ENCODE measurements at regions not wholly inside any gene's neighbourhood (a gene's known extent, or its start where the extent isn't known, plus 50 kb on each side); places are given as distances from the start of the nearest gene placed in this dataset.

DNA sequence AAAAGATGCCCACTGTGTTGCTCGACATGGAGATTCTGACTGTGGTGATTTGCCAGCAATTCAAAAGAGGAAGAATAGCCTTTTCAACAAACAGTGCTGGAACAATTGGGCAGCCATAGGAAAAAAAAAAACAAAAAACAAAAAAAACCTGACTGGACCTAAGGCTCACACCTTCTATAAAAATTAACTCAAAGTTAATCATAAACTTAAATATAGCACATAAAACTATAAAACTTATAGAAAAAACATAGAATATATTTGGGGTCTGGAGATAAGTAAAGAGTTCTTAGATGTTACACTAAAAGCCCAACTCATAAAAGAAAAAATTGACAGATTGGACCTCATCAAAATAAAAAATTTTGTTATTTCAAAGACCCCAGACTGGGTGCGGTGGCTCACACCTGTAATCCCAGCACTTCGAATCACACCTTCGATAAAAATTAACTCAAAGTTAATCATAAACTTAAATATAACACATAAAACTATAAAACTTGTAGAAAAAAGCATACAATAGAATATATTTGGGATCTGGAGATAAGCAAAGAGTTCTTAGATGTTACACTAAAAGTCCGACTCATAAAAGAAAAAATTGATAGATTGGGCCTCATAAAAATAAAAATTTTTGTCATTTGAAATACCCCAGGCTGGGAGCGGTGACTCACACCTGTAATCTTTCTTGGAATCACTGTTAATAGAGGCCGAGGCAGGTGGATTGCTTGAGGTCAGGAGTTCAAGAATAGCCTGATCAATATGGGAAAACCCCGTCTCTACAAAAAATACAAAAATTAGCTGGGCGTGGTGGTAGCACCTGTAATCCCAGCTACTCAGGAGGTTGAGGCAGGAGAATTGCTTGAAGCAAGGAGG is 115.6 kb upstream of the FAM83B start:
- Mint-ChIP-seq H3K27ac (no peak overlapping the region), H3K9me3 (peaks cover 2 to 24% (median 10%) of the 10 kb centered on the region in 11 donors), H3K4me1 (no peaks in the 10 kb centered on the region), H3K27me3 (no peaks in the 10 kb centered on the region), H3K36me3 (no peaks in the 10 kb centered on the region), H3K4me3 (no peak overlapping the region)
- H3K4me1 ChIP-seq (ENCODE audit: control insufficient read depth in 2 of 2, insufficient read depth in 2 of 2, low read length in 2 of 2) = no peaks in the 10 kb centered on the region
- no peaks in the 10 kb centered on the region for H3K27me3 ChIP-seq (ENCODE audit: control insufficient read depth in 2 of 2, insufficient read depth in 2 of 2, low read length in 2 of 2)
- POLR2A ChIA-PET = no interaction called here
- DNase-seq (no peak), ATAC-seq (no peak)
- H3K36me3 ChIP-seq (ENCODE audit: control insufficient read depth in 2 of 3, insufficient read depth in 3 of 3, low read length in 3 of 3) = no peaks in the 10 kb centered on the region
- no peak overlapping the region for H3K27ac ChIP-seq (ENCODE audit: low read depth, low read length)
- CTCF ChIA-PET = interaction anchor here (1.5 kb wide), 1 partner anchor 14 kb away, joined by 3 read pairs; no protein-coding TSS in a partner anchor
- H3K4me3 ChIP-seq (ENCODE audit: low read length) = no peak overlapping the region
- no peaks in the 10 kb centered on the region for H3K9me3 ChIP-seq (ENCODE audit: control insufficient read depth in 2 of 3, low read length in 3 of 3)
- intact Hi-C loops (cut with micrococcal nuclease) = no loop called here

DNA sequence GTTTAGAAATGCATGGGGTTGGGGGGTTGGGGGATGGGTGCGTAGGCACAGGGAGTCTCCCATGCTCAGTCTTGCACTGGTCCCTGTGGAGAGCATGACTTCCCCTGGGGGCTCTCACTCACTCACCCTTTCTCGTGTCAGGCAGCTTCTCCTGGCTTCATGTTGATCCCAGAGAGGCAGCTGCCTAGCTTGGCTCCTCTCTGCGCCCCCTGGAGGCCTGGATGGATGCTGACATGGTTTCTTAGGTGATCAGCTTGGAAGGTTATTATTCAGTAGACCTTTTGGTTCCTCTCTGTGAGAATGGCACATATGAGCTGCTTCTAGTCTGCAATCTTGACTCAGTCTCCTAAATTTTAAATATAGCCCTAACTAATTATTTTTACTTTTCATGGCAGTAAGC is 109.3 kb upstream of the FAM83B start:
- ChIA-PET POLR2A (no interaction called here), CTCF (no interaction called here)
- H3K36me3 Mint-ChIP-seq = no peaks in the 10 kb centered on the region
- no peak overlapping the region for H3K4me3 Mint-ChIP-seq
- H3K27ac Mint-ChIP-seq = no peak overlapping the region
- no peak overlapping the region for H3K27ac ChIP-seq (ENCODE audit: low read depth, low read length)
- intact Hi-C loops (cut with micrococcal nuclease) = no loop called here
- peaks cover 0 to 7% (median 0%) of the 10 kb centered on the region in 3 experiments for H3K9me3 ChIP-seq (ENCODE audit: control insufficient read depth in 2 of 3, low read length in 3 of 3)
- no peaks in the 10 kb centered on the region for H3K4me1 Mint-ChIP-seq
- H3K27me3 Mint-ChIP-seq = no peaks in the 10 kb centered on the region
- no peaks in the 10 kb centered on the region for H3K27me3 ChIP-seq (ENCODE audit: control insufficient read depth in 2 of 2, insufficient read depth in 2 of 2, low read length in 2 of 2)
- ATAC-seq (no peak), DNase-seq (no peak)
- H3K36me3 ChIP-seq (ENCODE audit: control insufficient read depth in 2 of 3, insufficient read depth in 3 of 3, low read length in 3 of 3) = no peaks in the 10 kb centered on the region
- H3K4me1 ChIP-seq (ENCODE audit: control insufficient read depth in 2 of 2, insufficient read depth in 2 of 2, low read length in 2 of 2) = no peaks in the 10 kb centered on the region
- H3K9me3 Mint-ChIP-seq = peaks cover 2 to 31% (median 13%) of the 10 kb centered on the region in 11 donors
- no peak overlapping the region for H3K4me3 ChIP-seq (ENCODE audit: low read length)

DNA sequence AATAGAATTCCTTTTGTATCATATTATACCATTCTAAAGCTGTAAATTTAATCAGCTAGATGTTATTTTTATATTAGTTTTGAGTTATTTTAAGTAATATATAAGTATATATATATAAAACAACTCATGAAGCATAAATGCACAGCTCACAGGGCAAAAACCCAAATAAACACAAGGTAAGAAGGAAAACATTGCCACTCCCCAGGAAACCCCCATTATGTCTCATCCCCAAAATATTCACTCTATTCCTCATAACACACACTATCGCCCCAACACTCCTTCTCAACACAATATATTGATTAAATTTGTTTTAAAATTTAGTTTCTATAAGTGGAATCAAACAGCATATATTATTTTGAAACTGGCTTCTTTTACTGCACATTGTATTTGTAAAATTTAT is 98.6 kb upstream of the FAM83B start:
- no peaks in the 10 kb centered on the region for H3K4me1 ChIP-seq (ENCODE audit: control insufficient read depth in 2 of 2, insufficient read depth in 2 of 2, low read length in 2 of 2)
- H3K4me1 Mint-ChIP-seq = no peaks in the 10 kb centered on the region
- no peaks in the 10 kb centered on the region for H3K36me3 Mint-ChIP-seq
- no peak overlapping the region for H3K27ac ChIP-seq (ENCODE audit: low read depth, low read length)
- H3K27me3 Mint-ChIP-seq = no peaks in the 10 kb centered on the region
- H3K27ac Mint-ChIP-seq = no peak overlapping the region
- peaks cover 0 to 14% (median 0%) of the 10 kb centered on the region in 3 experiments for H3K9me3 ChIP-seq (ENCODE audit: control insufficient read depth in 2 of 3, low read length in 3 of 3)
- DNase-seq (no peak), ATAC-seq (no peak)
- ChIA-PET POLR2A (no interaction called here), CTCF (no interaction called here)
- no peaks in the 10 kb centered on the region for H3K36me3 ChIP-seq (ENCODE audit: control insufficient read depth in 2 of 3, insufficient read depth in 3 of 3, low read length in 3 of 3)
- intact Hi-C loops (cut with micrococcal nuclease) = no loop called here
- H3K27me3 ChIP-seq (ENCODE audit: control insufficient read depth in 2 of 2, insufficient read depth in 2 of 2, low read length in 2 of 2) = no peaks in the 10 kb centered on the region
- H3K4me3 Mint-ChIP-seq = no peak overlapping the region
- H3K4me3 ChIP-seq (ENCODE audit: low read length) = no peak overlapping the region
- peaks cover 0 to 29% (median 12%) of the 10 kb centered on the region in 11 donors for H3K9me3 Mint-ChIP-seq

DNA sequence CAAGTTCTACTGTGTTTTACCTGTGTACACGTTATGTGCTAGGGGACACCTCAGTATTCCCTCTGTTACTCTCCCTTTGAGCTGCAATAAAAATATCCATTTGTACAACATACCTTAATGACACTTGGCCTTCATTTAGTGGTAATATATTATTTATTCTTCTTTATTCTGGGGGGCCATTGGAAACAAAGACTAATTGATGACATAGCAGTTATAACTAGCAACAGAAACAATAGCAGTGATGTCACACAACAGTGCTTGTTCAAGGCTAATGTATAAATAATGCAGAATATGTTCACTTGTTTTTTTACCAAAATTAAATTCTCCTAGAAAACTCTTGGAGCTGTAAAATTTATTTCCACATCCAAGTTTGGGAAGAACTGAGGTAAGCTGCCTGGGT is 92.2 kb upstream of the FAM83B start:
- ATAC-seq = no peak
- POLR2A ChIA-PET = no interaction called here
- DNase-seq = no peak
- intact Hi-C loops (cut with micrococcal nuclease) = no loop called here
- H3K4me1 ChIP-seq (ENCODE audit: control insufficient read depth in 2 of 2, insufficient read depth in 2 of 2, low read length in 2 of 2) = no peaks in the 10 kb centered on the region
- Mint-ChIP-seq H3K9me3 (peaks cover 0 to 4% (median 0%) of the 10 kb centered on the region in 11 donors), H3K36me3 (no peaks in the 10 kb centered on the region), H3K27ac (no peak overlapping the region), H3K27me3 (no peaks in the 10 kb centered on the region), H3K4me3 (no peak overlapping the region), H3K4me1 (no peaks in the 10 kb centered on the region)
- CTCF ChIA-PET = no interaction called here
- H3K4me3 ChIP-seq (ENCODE audit: low read length) = no peak overlapping the region
- H3K36me3 ChIP-seq (ENCODE audit: control insufficient read depth in 2 of 3, insufficient read depth in 3 of 3, low read length in 3 of 3) = no peaks in the 10 kb centered on the region
- no peaks in the 10 kb centered on the region for H3K9me3 ChIP-seq (ENCODE audit: control insufficient read depth in 2 of 3, low read length in 3 of 3)
- H3K27me3 ChIP-seq (ENCODE audit: control insufficient read depth in 2 of 2, insufficient read depth in 2 of 2, low read length in 2 of 2) = no peaks in the 10 kb centered on the region
- no peak overlapping the region for H3K27ac ChIP-seq (ENCODE audit: low read depth, low read length)

DNA sequence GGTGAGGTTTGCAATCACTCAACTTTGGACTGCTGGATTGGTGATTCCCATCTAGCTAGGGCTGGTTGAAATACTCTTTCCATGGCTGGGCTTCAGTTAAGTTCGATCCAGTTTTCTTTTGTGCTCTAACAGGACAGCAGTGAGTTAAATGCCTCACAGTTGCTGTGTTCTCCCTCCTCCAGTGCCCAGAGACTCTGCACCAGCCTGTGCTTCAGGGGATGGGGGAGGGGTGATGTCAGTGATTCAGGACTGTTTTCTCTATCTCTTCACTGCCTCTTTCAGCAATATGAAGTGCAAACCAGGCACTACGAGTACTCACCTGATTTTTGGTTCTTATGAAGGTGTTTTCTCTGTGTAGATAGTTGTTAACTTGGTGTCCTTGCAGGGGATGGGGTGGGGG is 88.2 kb upstream of the FAM83B start:
- DNase-seq (no peak), ATAC-seq (no peak)
- H3K4me3 ChIP-seq (ENCODE audit: low read length) = no peak overlapping the region
- H3K4me1 ChIP-seq (ENCODE audit: control insufficient read depth in 2 of 2, insufficient read depth in 2 of 2, low read length in 2 of 2) = no peaks in the 10 kb centered on the region
- H3K27ac ChIP-seq (ENCODE audit: low read depth, low read length) = no peak overlapping the region
- H3K27me3 ChIP-seq (ENCODE audit: control insufficient read depth in 2 of 2, insufficient read depth in 2 of 2, low read length in 2 of 2) = no peaks in the 10 kb centered on the region
- POLR2A ChIA-PET = no interaction called here
- no peaks in the 10 kb centered on the region for H3K36me3 Mint-ChIP-seq
- no peak overlapping the region for H3K27ac Mint-ChIP-seq
- H3K27me3 Mint-ChIP-seq = no peaks in the 10 kb centered on the region
- intact Hi-C loops (cut with micrococcal nuclease) = no loop called here
- H3K9me3 Mint-ChIP-seq = peaks cover 0 to 5% (median 0%) of the 10 kb centered on the region in 11 donors
- H3K4me1 Mint-ChIP-seq = no peaks in the 10 kb centered on the region
- no peak overlapping the region for H3K4me3 Mint-ChIP-seq
- no peaks in the 10 kb centered on the region for H3K36me3 ChIP-seq (ENCODE audit: control insufficient read depth in 2 of 3, insufficient read depth in 3 of 3, low read length in 3 of 3)
- CTCF ChIA-PET = no interaction called here
- H3K9me3 ChIP-seq (ENCODE audit: control insufficient read depth in 2 of 3, low read length in 3 of 3) = no peaks in the 10 kb centered on the region

DNA sequence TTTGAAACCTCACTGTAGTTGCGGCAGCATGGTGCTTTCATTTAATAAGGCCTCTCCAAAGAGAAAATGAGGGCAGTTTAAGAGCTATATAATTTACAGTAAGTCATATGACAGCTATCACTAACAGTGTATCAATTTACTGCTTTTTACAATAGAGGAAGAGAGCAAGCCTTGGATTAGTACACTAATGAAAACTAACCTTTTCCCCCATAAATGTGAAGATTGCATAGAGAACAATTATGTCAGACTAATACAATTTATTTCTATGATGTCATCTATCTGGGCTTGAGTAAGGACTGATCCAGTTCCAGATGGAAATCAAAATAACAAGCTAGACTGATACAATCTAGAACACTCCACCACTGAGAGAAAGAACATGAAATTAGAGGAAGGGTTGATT is 78.1 kb upstream of the FAM83B start:
- no peaks in the 10 kb centered on the region for H3K4me1 Mint-ChIP-seq
- ChIA-PET POLR2A (no interaction called here), CTCF (no interaction called here)
- Histone ChIP-seq H3K4me1 (ENCODE audit: control insufficient read depth in 2 of 2, insufficient read depth in 2 of 2, low read length in 2 of 2) (no peaks in the 10 kb centered on the region), H3K27me3 (ENCODE audit: control insufficient read depth in 2 of 2, insufficient read depth in 2 of 2, low read length in 2 of 2) (no peaks in the 10 kb centered on the region), H3K4me3 (ENCODE audit: low read length) (no peak overlapping the region), H3K9me3 (ENCODE audit: control insufficient read depth in 2 of 3, low read length in 3 of 3) (no peaks in the 10 kb centered on the region), H3K27ac (ENCODE audit: low read depth, low read length) (no peak overlapping the region), H3K36me3 (ENCODE audit: control insufficient read depth in 2 of 3, insufficient read depth in 3 of 3, low read length in 3 of 3) (no peaks in the 10 kb centered on the region)
- ATAC-seq (no peak), DNase-seq (no peak)
- no peaks in the 10 kb centered on the region for H3K27me3 Mint-ChIP-seq
- intact Hi-C loops (cut with micrococcal nuclease) = no loop called here
- H3K9me3 Mint-ChIP-seq = peaks cover 0 to 18% (median 1%) of the 10 kb centered on the region in 11 donors
- H3K36me3 Mint-ChIP-seq = no peaks in the 10 kb centered on the region
- no peak overlapping the region for H3K27ac Mint-ChIP-seq
- no peak overlapping the region for H3K4me3 Mint-ChIP-seq

DNA sequence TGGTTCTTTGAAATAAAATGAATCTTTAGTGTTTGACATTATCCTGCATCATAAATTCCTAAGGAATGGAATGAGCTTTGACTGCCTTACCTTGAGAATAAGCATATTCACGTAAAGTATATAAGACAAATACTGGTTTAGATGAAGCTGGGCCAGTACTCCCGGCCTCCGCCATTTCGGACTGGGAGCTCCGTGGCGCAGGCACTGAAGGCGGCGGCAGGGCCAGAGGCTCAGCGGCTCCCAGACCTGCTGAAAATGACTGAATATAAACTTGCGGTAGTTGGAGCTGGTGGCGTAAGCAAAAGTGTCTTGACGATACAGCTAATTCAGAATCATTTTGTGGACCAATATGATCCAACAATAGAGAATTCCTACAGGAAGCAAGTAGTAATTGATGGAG is 76.2 kb upstream of the FAM83B start:
- no peaks in the 10 kb centered on the region for H3K36me3 ChIP-seq (ENCODE audit: control insufficient read depth in 2 of 3, insufficient read depth in 3 of 3, low read length in 3 of 3)
- H3K9me3 Mint-ChIP-seq = peaks cover 0 to 16% (median 0%) of the 10 kb centered on the region in 11 donors
- H3K27ac ChIP-seq (ENCODE audit: low read depth, low read length) = no peak overlapping the region
- ChIA-PET CTCF (no interaction called here), POLR2A (no interaction called here)
- H3K27ac Mint-ChIP-seq = no peak overlapping the region
- no peaks in the 10 kb centered on the region for H3K27me3 Mint-ChIP-seq
- H3K36me3 Mint-ChIP-seq = no peaks in the 10 kb centered on the region
- H3K4me3 Mint-ChIP-seq = no peak overlapping the region
- H3K4me3 ChIP-seq (ENCODE audit: low read length) = no peak overlapping the region
- DNase-seq (no peak), ATAC-seq (no peak)
- H3K9me3 ChIP-seq (ENCODE audit: control insufficient read depth in 2 of 3, low read length in 3 of 3) = no peaks in the 10 kb centered on the region
- no peaks in the 10 kb centered on the region for H3K27me3 ChIP-seq (ENCODE audit: control insufficient read depth in 2 of 2, insufficient read depth in 2 of 2, low read length in 2 of 2)
- no peaks in the 10 kb centered on the region for H3K4me1 ChIP-seq (ENCODE audit: control insufficient read depth in 2 of 2, insufficient read depth in 2 of 2, low read length in 2 of 2)
- intact Hi-C loops (cut with micrococcal nuclease) = no loop called here
- no peaks in the 10 kb centered on the region for H3K4me1 Mint-ChIP-seq
